ENCODE measurements at regions not wholly inside any gene's neighbourhood (a gene's known extent, or its start where the extent isn't known, plus 50 kb on each side); places are given as distances from the start of the nearest gene placed in this dataset.

- FAIRE-seq (no peak), DNase-seq (ENCODE audit: low read depth, low spot score) (no peak)
- Histone ChIP-seq H3K9ac (ENCODE audit: control insufficient read depth, extremely low read depth, insufficient read depth, low read length) (no peak overlapping the region), H3K4me1 (ENCODE audit: control insufficient read depth, extremely low read depth, insufficient read depth, low read length) (no peaks in the 10 kb centered on the region), H2AFZ (ENCODE audit: control insufficient read depth, low read length) (no peak overlapping the region), H3K4me2 (ENCODE audit: control insufficient read depth, extremely low read depth, insufficient read depth, low read depth, low read length) (no peak overlapping the region), H3K79me2 (ENCODE audit: control insufficient read depth, insufficient read depth, low read length) (no peaks in the 10 kb centered on the region), H3K36me3 (ENCODE audit: control insufficient read depth in 2 of 2, extremely low read depth in 1 of 2, insufficient read depth in 2 of 2, low read length in 2 of 2) (no peaks in the 10 kb centered on the region), H3K9me3 (ENCODE audit: control insufficient read depth, low read depth, low read length) (no peaks in the 10 kb centered on the region), H3K27me3 (ENCODE audit: control insufficient read depth, extremely low read depth, insufficient read depth, low read length) (no peaks in the 10 kb centered on the region), H4K20me1 (ENCODE audit: control insufficient read depth, extremely low read depth, insufficient read depth, low read length) (no peaks in the 10 kb centered on the region), H3K9me1 (ENCODE audit: control insufficient read depth, extremely low read depth, insufficient read depth, low read length) (no peaks in the 10 kb centered on the region), H3K4me3 (ENCODE audit: control insufficient read depth in 2 of 3, extremely low read depth in 1 of 3, insufficient read depth in 2 of 3, low read depth in 1 of 3, low read length in 3 of 3) (no peak overlapping the region), H3K27ac (ENCODE audit: control insufficient read depth, insufficient read depth, low read length) (no peak overlapping the region)
- dilution Hi-C loops (cut with MboI; ENCODE audit: extremely low pct_ligation_motif_present, low sequenced_read_pairs): no loop called here
- TF ChIP-seq EZH2 (IDR thresholded peaks at IDR 0.05; ENCODE audit: low read length): no peak
- TF ChIP-seq CTCF (optimal IDR thresholded peaks at IDR 0.05 in 1 of 3, IDR thresholded peaks at IDR 0.05 in 1 of 3, conservative IDR thresholded peaks at IDR 0.05 in 1 of 3; ENCODE audit: extremely low read depth in 1 of 3, insufficient read depth in 2 of 3, low read length in 3 of 3): no peak
Measured at GRCh38 chr14:36408388-36408787, 88.0 kb upstream of the MBIP start.

- Histone ChIP-seq H3K4me2 (ENCODE audit: control insufficient read depth, extremely low read depth, insufficient read depth, low read depth, low read length) (no peak overlapping the region), H3K27me3 (ENCODE audit: control insufficient read depth, extremely low read depth, insufficient read depth, low read length) (no peaks in the 10 kb centered on the region), H3K36me3 (ENCODE audit: control insufficient read depth in 2 of 2, extremely low read depth in 1 of 2, insufficient read depth in 2 of 2, low read length in 2 of 2) (no peaks in the 10 kb centered on the region), H3K4me3 (ENCODE audit: control insufficient read depth in 2 of 3, extremely low read depth in 1 of 3, insufficient read depth in 2 of 3, low read depth in 1 of 3, low read length in 3 of 3) (no peak overlapping the region), H3K9me3 (ENCODE audit: control insufficient read depth, low read depth, low read length) (no peaks in the 10 kb centered on the region), H3K27ac (ENCODE audit: control insufficient read depth, insufficient read depth, low read length) (no peak overlapping the region), H3K79me2 (ENCODE audit: control insufficient read depth, insufficient read depth, low read length) (no peaks in the 10 kb centered on the region), H3K9me1 (ENCODE audit: control insufficient read depth, extremely low read depth, insufficient read depth, low read length) (no peaks in the 10 kb centered on the region), H4K20me1 (ENCODE audit: control insufficient read depth, extremely low read depth, insufficient read depth, low read length) (no peaks in the 10 kb centered on the region), H2AFZ (ENCODE audit: control insufficient read depth, low read length) (no peak overlapping the region), H3K9ac (ENCODE audit: control insufficient read depth, extremely low read depth, insufficient read depth, low read length) (no peak overlapping the region), H3K4me1 (ENCODE audit: control insufficient read depth, extremely low read depth, insufficient read depth, low read length) (no peaks in the 10 kb centered on the region)
- DNase-seq (ENCODE audit: low read depth, low spot score) (no peak), FAIRE-seq (no peak)
- TF ChIP-seq CTCF (optimal IDR thresholded peaks at IDR 0.05 in 1 of 3, IDR thresholded peaks at IDR 0.05 in 1 of 3, conservative IDR thresholded peaks at IDR 0.05 in 1 of 3; ENCODE audit: extremely low read depth in 1 of 3, insufficient read depth in 2 of 3, low read length in 3 of 3): no peak
- no peak for TF ChIP-seq EZH2 (IDR thresholded peaks at IDR 0.05; ENCODE audit: low read length)
- dilution Hi-C loops (cut with MboI; ENCODE audit: extremely low pct_ligation_motif_present, low sequenced_read_pairs): no loop called here
Measured at GRCh38 chr14:36405589-36406274, 85.3 kb upstream of the MBIP start.

All from keratinocyte (primary cell).